H9 (cell line): ENCODE measurements at regions not wholly inside any gene's neighbourhood (a gene's known extent, or its start where the extent isn't known, plus 50 kb on each side); places are given as distances from the start of the nearest gene placed in this dataset.

ENCODE experiments used
- DNase-seq: peaks from one replicate; pipeline ENCODE4 v3.0.0-alpha.2; 2017
- H2AFZ ChIP-seq: one replicate; pipeline ENCODE4 v1.6.1; 2013; ENCODE audit warnings: mild to moderate bottlenecking, low read length, control low read depth, moderate library complexity
- H2AK5ac ChIP-seq: 2 replicates; pipeline ENCODE4 v1.6.1; 2013; ENCODE audit warnings: low read length, control low read depth, mixed read lengths; ENCODE audit not compliant: insufficient read length
- H2BK120ac ChIP-seq: one replicate; pipeline ENCODE4 v1.6.1; 2013; ENCODE audit warnings: low read depth, mild to moderate bottlenecking, low read length, control low read depth, inconsistent platforms; ENCODE audit not compliant: poor library complexity, severe bottlenecking
- H2BK12ac ChIP-seq: 2 replicates; pipeline ENCODE4 v1.6.1; 2013; ENCODE audit warnings: low read length, control low read depth, mixed read lengths, low read depth; ENCODE audit not compliant: insufficient read length
- H2BK15ac ChIP-seq: 2 replicates; pipeline ENCODE4 v1.6.1; 2013; ENCODE audit warnings: low read depth, low read length, control low read depth
- H2BK20ac ChIP-seq: one replicate; pipeline ENCODE4 v1.6.1; 2013; ENCODE audit warnings: low read depth, mild to moderate bottlenecking, low read length, control low read depth, inconsistent platforms; ENCODE audit not compliant: poor library complexity, severe bottlenecking
- H2BK5ac ChIP-seq: 2 replicates; pipeline ENCODE4 v1.6.1; 2013; ENCODE audit warnings: low read length, control low read depth, mixed read lengths; ENCODE audit not compliant: insufficient read length
- H3K14ac ChIP-seq: 2 replicates; pipeline ENCODE4 v1.6.1; 2013; ENCODE audit warnings: low read length, control low read depth; ENCODE audit not compliant: insufficient read depth
- H3K18ac ChIP-seq: 2 replicates; pipeline ENCODE4 v1.6.1; 2013; ENCODE audit warnings: low read depth, mild to moderate bottlenecking, mixed read lengths, low read length, control low read depth; ENCODE audit not compliant: insufficient read length
- H3K23ac ChIP-seq: 2 replicates; pipeline ENCODE4 v1.6.1; 2013; ENCODE audit warnings: low read length, control low read depth, mixed read lengths, low read depth; ENCODE audit not compliant: insufficient read length
- H3K23me2 ChIP-seq: 2 replicates; pipeline ENCODE4 v1.6.1; 2013; ENCODE audit warnings: low read depth, mild to moderate bottlenecking, mixed read lengths, low read length, control low read depth; ENCODE audit not compliant: insufficient read length, poor library complexity, severe bottlenecking
- H3K27ac ChIP-seq: 2 replicates; pipeline ENCODE4 v1.5.1; 2013; ENCODE audit warnings: low read length, control low read depth, mixed read lengths, low read depth; ENCODE audit not compliant: insufficient read length
- H3K27me3 ChIP-seq: 2 replicates; pipeline ENCODE4 v1.6.1; 2013; ENCODE audit warnings: low read length, control low read depth, inconsistent platforms; ENCODE audit not compliant: insufficient read depth
- H3K4ac ChIP-seq: 2 replicates; pipeline ENCODE4 v1.6.1; 2013; ENCODE audit warnings: low read depth, mild to moderate bottlenecking, control low read depth, inconsistent platforms, low read length, moderate library complexity
- H3K4me1 ChIP-seq: 2 replicates; pipeline ENCODE4 v1.6.1; 2013; ENCODE audit warnings: low read length, control low read depth, inconsistent platforms; ENCODE audit not compliant: insufficient read depth
- H3K4me2 ChIP-seq: 2 replicates; pipeline ENCODE4 v1.6.1; 2013; ENCODE audit warnings: low read length, control low read depth, mixed read lengths; ENCODE audit not compliant: insufficient read length, insufficient read depth
- H3K56ac ChIP-seq: 2 replicates; pipeline ENCODE4 v1.6.1; 2013; ENCODE audit warnings: low read depth, mild to moderate bottlenecking, mixed read lengths, low read length, control low read depth; ENCODE audit not compliant: insufficient read length
- H3K79me1 ChIP-seq: 2 replicates; pipeline ENCODE4 v1.6.1; 2013; ENCODE audit warnings: low read depth, mild to moderate bottlenecking, moderate library complexity, low read length, control low read depth, inconsistent platforms; ENCODE audit not compliant: insufficient read depth, poor library complexity, severe bottlenecking
- H3K79me2 ChIP-seq: 2 replicates; pipeline ENCODE4 v1.6.1; 2013; ENCODE audit warnings: low read length, control low read depth, inconsistent platforms; ENCODE audit not compliant: insufficient read depth
- H3K9ac ChIP-seq: 2 replicates; pipeline ENCODE4 v1.6.1; 2013; ENCODE audit warnings: low read length, control low read depth, mixed read lengths; ENCODE audit not compliant: insufficient read length; ENCODE audit errors: extremely low read depth
- H3K9me3 ChIP-seq: one replicate; pipeline ENCODE4 v1.6.1; 2013; ENCODE audit warnings: low read depth, low read length, inconsistent platforms; ENCODE audit not compliant: control insufficient read depth
- H3T11ph ChIP-seq: one replicate; pipeline ENCODE4 v1.6.1; 2013; ENCODE audit warnings: mild to moderate bottlenecking, low read length, control low read depth, inconsistent platforms
- H4K20me1 ChIP-seq: one replicate; pipeline ENCODE4 v1.6.1; 2013; ENCODE audit not compliant: control insufficient read depth, insufficient read length, insufficient read depth
- H4K5ac ChIP-seq: 2 replicates; pipeline ENCODE4 v1.6.1; 2013; ENCODE audit warnings: low read depth, mild to moderate bottlenecking, mixed read lengths, low read length, control low read depth; ENCODE audit not compliant: insufficient read length
- H4K8ac ChIP-seq: replicated peaks from 2 replicates; pipeline ENCODE4 v1.6.1; 2013; ENCODE audit warnings: low read length, control low read depth, mixed read lengths, low read depth; ENCODE audit not compliant: insufficient read length
- H4K91ac ChIP-seq: 2 replicates; pipeline ENCODE4 v1.6.1; 2013; ENCODE audit warnings: low read depth, mild to moderate bottlenecking, moderate library complexity, mixed read lengths, low read length, control low read depth; ENCODE audit not compliant: insufficient read length
- H3K27ac Mint-ChIP-seq, 3 experiments: 2 replicates in 2 of 3; 3 replicates in 1 of 3; pipeline ENCODE4 v1.8.0; 2020 to 2021; ENCODE audit warnings: mixed read lengths in 3 of 3, mild to moderate bottlenecking in 1 of 3, moderate library complexity in 1 of 3
- H3K27me3 Mint-ChIP-seq: 2 replicates; pipeline ENCODE4 v1.8.0; 2021; ENCODE audit warnings: low read depth, mild to moderate bottlenecking, moderate library complexity, mixed read lengths
- H3K36me3 Mint-ChIP-seq, 3 experiments: 2 replicates in 2 of 3; 3 replicates in 1 of 3; pipeline ENCODE4 v1.8.0; 2020 to 2021; ENCODE audit warnings: low read depth in 3 of 3, mixed read lengths in 3 of 3; ENCODE audit not compliant: insufficient read depth in 1 of 3
- H3K4me1 Mint-ChIP-seq, 2 experiments: 2 replicates each; pipeline ENCODE4 v1.8.0; 2020; ENCODE audit warnings: mixed read lengths in 2 of 2
- H3K4me3 Mint-ChIP-seq, 2 experiments: 2 replicates in 1 of 2; 3 replicates in 1 of 2; pipeline ENCODE4 v1.8.0; 2020 to 2021; ENCODE audit warnings: mild to moderate bottlenecking in 2 of 2, mixed read lengths in 2 of 2, moderate library complexity in 1 of 2
- H3K9me3 Mint-ChIP-seq, 2 experiments: 2 replicates in 1 of 2; 3 replicates in 1 of 2; pipeline ENCODE4 v1.8.0; 2020; ENCODE audit warnings: mild to moderate bottlenecking in 2 of 2, mixed read lengths in 2 of 2, moderate library complexity in 1 of 2
- TF ChIP-seq, protein P1 (sequence below): fragments of 200-600 bp; sonication (generic); conservative IDR thresholded peaks from 3 replicates; pipeline ENCODE4 v1.8.0; 2021; ENCODE audit warnings: antibody characterized with exemption, mild to moderate bottlenecking

DNA sequence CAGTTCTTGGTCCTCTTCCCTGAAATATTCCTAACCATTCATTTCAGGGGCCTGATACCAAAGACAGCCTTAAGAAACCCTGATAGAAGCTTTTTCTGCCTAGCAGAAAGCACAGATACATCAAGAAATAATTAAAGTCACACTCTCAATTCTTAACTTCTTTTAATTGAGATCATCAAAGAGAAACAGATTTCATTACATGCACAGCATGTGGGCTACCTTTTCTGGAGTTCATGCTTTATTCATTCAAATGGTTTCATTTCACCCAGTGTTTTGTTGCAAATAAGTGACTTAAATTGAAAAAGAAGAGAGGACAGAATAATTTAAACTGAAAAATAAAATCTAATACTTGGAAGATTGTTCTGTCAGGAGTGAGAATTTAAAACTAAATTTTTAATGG lies 192.6 kb upstream of the GGTLC1 start:
- Histone ChIP-seq H3K14ac (no peak overlapping the region), H2BK120ac (no peak overlapping the region), H3K79me2 (no peaks in the 10 kb centered on the region), H3K9me3 (no peaks in the 10 kb centered on the region), H3K23me2 (peaks cover 3% of the 10 kb centered on the region), H2AK5ac (no peak overlapping the region), H3K56ac (no peak overlapping the region), H3K18ac (no peak overlapping the region), H3K27ac (no peak overlapping the region), H2BK15ac (no peak overlapping the region), H3K79me1 (no peaks in the 10 kb centered on the region), H2BK5ac (no peak overlapping the region), H3K9ac (no peak overlapping the region), H3T11ph (no peak overlapping the region), H3K27me3 (no peaks in the 10 kb centered on the region), H3K4ac (no peak overlapping the region), H4K20me1 (no peaks in the 10 kb centered on the region), H4K91ac (no peak overlapping the region), H2BK12ac (no peak overlapping the region), H2BK20ac (no peak overlapping the region), H4K5ac (no peak overlapping the region), H3K4me2 (no peak overlapping the region), H3K4me1 (peaks cover 4% of the 10 kb centered on the region), H3K23ac (no peak overlapping the region), H4K8ac (no peak overlapping the region), H2AFZ (no peak overlapping the region)
- Mint-ChIP-seq H3K4me1 (peaks cover 17 to 18% of the 10 kb centered on the region in 2 experiments), H3K9me3 (peaks cover 0 to 3% of the 10 kb centered on the region in 2 experiments; a peak in 2 of 5 replicates), H3K36me3 (no peaks in the 10 kb centered on the region), H3K27ac (no peak overlapping the region), H3K4me3 (no peak overlapping the region), H3K27me3 (no peaks in the 10 kb centered on the region; the same call in 1 of the 2 replicates)
- DNase-seq, result no peak
- TF ChIP-seq, protein P1, sequence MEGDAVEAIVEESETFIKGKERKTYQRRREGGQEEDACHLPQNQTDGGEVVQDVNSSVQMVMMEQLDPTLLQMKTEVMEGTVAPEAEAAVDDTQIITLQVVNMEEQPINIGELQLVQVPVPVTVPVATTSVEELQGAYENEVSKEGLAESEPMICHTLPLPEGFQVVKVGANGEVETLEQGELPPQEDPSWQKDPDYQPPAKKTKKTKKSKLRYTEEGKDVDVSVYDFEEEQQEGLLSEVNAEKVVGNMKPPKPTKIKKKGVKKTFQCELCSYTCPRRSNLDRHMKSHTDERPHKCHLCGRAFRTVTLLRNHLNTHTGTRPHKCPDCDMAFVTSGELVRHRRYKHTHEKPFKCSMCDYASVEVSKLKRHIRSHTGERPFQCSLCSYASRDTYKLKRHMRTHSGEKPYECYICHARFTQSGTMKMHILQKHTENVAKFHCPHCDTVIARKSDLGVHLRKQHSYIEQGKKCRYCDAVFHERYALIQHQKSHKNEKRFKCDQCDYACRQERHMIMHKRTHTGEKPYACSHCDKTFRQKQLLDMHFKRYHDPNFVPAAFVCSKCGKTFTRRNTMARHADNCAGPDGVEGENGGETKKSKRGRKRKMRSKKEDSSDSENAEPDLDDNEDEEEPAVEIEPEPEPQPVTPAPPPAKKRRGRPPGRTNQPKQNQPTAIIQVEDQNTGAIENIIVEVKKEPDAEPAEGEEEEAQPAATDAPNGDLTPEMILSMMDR, result no peak
